AG08396 (cell line): ENCODE measurements at regions not wholly inside any gene's neighbourhood (a gene's known extent, or its start where the extent isn't known, plus 50 kb on each side); places are given as distances from the start of the nearest gene placed in this dataset.
A peak's percentile ranks its signal among the peaks of the same experiment; 100 is the strongest.
"Not testable (repeated sequence)": the region's sequence is repeated elsewhere in the genome, so short reads cannot be mapped to it uniquely, and the experiment has no call there.

Experiments used
- DNase-seq: peaks from one replicate; pipeline ENCODE4 v3.0.0; 2012; ENCODE audit warnings: low spot score, mixed read lengths

DNA sequence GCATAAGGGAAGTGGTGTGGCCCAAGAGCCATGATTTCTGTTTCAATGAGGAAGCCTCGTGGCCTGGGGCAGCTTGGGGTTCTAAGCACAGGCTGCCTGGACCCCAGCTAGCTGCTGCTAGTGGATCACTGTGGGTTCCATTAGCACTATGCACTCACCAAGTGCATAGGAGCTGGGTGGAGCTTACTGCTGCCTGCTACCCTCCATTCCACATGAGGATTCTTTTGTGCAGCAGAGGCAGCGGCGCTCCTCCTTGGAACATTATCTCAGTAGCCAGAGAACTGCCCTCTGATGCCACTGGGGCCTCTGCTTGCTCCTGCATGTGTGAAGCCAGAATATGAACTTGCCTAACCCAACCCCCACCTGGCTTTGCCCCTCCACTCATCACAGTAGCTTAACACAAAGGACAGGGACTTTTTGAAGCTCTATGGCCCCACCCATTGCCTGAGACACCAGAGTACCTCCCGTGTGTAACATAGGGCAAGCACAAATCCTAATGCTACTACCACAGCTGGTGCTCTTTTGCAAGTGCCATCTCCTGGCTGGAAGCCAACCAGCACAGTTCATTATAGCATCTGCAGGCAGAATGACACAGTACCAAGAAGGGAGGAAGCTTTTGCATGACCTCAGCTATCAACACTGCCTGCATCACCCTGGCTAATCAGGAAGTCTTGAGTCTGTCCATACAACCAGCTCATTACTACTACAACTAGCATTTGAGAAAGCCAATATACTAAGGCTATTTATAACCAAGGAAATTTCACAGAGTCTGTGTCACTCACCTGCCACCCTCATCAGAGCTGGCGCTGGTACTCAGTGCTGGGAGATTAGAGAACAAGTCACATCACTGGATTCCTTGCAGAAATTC, 297.0 kb upstream of the GULP1 start:
- no peak for DNase-seq

DNA sequence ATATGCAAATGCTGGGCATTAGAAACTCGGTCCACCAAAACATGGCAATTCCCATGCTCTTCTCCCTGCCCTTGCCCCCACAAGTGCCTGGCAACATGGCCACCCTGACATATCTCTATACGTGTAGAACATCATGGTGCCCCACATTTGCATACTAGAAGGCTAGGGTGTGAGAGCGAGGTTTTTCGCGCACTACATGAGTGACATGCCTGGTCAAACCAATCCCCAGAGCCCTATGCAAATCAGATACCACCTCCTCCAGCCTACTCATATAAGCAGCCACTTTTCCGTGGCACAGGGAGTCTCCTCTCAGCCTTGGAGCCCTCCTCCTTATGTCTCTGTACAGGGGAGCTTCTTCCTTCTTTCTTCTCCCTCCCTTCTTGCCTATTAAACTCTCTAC, 296.1 kb upstream of the GULP1 start:
- no peak for DNase-seq

DNA sequence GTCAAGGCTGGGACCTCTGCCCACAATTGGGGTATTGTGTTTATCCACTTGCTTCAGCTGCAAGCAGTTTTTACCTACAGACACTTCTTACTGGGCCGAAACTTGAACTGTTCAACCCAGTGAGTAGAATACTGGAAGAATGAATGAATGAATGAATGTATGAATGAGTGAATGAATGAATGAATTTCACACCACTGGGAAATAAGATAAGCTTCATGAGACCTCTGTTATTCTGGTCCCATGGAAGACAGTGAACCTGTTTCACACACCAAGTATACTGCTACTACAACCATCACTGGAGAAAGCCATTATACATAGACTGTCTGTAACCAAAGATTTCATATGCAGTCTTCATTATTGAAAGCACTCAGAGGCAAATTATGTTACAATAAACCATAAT, 295.0 kb upstream of the GULP1 start:
- no peak for DNase-seq

DNA sequence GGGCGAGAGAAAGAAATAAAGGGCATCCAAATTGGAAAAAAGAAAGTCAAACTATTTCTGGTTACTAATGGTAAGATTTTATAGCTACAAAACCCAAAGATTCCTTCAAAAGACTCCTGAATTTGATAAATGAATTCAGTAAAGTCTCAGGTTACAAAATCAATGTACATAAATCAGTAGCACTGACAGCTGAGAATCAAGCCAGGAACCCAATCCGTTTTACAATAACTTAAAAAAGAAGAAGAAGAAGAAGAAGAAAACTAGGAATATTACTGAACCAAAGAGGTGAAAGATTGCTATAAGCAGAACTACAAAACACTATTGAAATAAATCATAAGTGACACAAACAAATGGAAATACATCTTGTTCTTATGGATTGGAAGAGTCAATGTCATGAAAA, 291.5 kb upstream of the GULP1 start:
- no peak for DNase-seq

DNA sequence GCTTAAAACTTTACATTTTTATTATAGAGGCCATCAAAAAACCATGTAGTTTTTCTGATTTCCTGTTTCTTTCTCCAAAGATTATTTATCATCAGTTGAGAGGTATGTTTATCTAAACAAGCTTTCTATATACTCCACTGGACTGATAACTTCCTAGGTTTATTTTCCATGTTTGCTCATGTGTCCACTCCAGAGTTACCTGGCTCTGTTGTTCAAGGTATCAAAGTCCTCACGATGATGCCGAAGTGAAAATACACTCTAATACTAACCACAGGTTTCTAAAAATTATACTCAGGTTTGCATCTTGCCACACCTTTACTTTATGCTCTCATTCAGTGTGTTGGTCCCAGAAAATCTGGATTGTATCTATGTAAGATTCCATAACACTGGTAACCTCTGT, 287.9 kb upstream of the GULP1 start:
- no peak for DNase-seq

DNA sequence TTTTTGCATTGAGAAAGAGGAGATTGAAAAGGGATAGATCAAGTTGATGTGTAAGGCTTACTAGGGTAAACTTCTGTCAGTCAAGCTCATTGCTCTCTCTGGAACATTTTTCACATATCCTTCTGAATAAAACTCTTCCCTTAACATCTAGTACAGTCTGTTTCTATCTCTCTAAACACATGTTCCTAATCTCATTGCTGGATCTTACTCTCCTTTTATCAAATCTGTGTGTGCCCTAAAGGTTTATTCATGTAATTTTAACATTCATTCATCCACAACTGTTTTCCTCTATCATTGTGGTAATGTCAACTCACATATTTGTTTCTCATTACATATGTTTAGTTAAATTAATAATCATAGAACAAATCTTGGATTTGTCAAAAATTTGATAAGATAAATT, 277.9 kb upstream of the GULP1 start:
- DNase-seq: no peak

DNA sequence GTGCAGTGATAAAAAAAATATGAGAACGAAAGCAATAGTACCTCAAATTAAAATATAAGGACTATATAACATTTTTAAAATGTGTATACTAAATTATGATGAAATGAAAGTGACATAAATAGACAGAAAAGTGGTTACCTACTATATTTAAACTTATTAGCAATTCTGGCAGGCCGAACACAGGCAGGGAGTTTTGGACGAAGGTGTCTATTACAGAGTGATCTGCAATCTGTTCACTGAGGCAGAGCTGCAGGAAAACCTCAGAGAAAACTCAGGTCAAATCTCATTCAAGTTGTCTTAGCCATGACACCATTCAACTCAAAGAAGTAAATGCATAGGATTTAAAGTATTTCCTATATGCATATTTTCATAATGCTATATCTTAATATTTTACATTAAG, 274.8 kb upstream of the GULP1 start:
- no peak for DNase-seq

DNA sequence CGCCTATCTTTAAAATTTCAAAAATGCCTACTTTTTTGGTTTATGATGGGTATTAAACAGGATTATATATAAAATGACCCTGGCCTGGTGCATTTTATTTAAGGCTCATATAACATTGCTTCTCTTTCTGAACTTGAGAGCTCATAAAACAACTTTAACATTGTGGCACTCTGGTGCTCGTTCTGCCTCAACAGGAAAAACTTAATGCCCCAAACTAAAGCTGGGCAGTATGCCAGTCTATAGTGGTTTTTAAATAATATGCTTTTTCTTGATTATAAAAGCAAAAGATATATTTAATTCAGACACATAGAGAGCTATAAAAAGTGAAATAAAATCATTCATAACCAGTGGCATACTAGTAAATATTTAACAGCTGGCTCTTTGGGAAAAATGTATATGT, 269.3 kb upstream of the GULP1 start:
- DNase-seq: no peak

DNA sequence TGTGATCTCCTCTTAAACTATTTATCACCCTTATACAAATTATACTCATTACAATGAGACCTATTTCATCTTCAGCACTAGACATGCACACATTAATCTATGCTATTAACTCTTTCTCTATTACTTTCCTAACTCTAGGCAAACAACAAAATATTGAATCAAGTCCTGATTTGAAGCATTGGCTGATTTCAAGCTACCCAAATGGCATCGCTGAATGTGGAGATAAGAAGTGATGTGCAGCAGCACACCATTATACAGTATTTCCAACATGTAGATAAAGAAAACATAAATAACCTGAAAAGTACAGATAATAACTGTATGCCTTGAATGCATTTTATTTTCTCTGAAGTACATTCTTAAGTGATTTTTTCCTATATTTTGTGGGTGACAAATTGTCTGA, 268.6 kb upstream of the GULP1 start:
- no peak for DNase-seq

DNA sequence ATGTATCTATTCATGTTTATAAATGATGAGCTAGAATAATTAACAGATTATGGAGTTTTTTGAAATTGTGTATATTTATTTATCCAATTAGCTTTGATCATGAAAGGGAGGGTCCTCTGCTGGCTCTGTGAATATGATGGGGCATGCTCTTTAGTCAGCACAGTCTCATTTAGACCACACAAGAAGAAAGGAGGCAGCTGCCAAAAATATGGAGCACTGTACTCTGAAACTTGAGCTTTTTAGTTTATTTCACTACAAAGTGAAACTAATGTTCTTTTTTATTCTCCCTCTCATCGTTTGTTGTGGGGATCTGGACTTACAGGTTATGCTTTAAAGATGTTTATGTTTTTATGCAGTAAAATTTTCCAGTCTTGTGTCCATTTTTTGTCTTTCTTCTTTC, 266.9 kb upstream of the GULP1 start:
- peak; percentile 8 for DNase-seq

DNA sequence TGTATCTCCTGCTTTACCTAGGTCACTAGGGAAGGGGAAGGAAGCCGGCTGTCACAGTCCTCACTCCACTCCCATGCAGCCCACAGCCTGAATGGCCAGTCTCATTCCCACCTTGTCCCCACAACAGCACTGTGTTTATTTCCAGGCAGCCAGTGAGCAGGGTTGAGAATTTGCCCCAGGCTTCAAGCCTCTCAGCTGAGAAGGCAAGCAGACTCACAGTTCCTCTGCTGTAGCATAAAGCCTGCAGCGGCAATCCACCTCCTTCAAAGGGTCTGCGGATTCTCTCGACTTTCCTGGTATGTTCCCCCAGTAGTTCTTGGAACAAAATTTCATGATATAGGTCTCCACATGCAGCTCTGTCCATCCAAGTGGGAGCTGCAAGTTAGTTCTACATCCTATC, 262.9 kb upstream of the GULP1 start:
- no peak for DNase-seq

DNA sequence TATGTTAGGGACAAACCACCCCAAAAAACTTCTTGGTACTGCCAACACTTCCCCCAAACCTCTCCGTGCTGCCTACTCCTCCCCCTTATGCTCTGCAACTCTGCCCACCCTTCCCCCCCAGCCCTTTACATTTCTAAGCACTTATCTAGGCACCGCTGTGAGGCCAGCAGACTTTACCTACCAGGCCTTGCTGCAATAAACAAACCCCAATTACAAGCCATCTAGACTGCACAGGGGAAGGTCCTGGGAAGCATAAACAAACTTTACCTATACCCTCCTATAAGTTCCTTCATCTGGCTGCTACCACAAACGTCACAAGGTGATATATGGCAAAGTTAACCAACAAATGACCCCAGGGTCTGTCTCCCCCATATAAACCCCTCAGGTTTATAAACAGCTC, 259.4 kb upstream of the GULP1 start:
- no peak for DNase-seq

DNA sequence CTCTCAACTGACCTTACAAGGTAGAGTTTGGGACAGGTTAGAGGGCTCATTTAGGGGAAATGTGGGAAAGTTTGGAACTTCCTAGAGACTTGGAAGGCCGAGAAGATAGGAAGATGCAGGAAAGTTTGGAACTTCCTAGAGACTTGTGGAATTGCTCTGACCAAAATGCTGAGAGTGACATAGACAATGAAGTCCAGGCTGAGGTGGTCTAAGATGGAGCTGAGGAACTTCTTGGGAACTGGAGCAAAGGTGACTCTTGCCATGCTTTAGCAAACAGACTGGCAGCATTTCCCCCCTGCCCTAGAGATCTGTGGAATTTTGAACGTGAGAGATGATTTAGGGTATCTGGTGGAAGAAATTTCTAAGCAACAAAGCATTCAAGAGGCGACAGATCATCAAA, 258.9 kb upstream of the GULP1 start:
- no peak for DNase-seq

DNA sequence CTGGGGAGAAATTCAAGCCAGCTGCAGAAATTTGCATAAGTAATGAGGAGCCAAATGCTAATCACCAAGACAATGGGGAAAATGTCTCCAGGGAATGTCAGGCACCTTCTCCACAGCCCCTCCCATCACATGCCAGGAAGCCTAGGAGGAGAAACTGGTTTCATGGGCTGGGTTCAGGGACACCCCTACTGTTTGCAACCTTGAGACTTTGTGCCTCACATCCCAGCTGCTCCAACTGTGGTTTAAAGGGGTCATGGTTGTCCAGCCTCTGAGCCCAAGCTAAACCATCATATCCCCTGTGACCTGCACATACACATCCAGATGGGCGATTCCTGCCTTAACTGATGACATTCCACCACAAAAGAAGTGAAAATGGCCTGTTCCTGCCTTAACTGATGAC, 258.4 kb upstream of the GULP1 start:
- DNase-seq: not testable (repeated sequence)

DNA sequence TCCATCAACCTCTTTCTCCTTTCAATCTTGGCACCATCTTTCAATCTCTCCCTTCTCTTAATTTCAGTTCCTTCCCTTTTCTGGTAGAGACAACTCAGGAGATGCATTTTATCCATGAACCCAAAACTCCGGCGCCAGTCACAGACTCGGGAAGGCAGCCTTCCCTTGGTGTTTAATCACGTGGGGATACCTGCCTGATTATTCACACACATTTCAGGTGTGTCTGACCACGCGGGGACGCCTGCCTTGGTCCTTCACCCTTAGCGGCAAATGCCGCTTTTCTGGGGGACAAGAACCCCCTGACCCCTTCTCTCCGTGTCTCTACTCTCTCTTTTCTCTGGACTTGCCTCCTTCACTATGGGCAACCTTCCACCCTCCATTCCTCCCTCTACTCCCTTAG, 257.6 kb upstream of the GULP1 start:
- DNase-seq: not testable (repeated sequence)

DNA sequence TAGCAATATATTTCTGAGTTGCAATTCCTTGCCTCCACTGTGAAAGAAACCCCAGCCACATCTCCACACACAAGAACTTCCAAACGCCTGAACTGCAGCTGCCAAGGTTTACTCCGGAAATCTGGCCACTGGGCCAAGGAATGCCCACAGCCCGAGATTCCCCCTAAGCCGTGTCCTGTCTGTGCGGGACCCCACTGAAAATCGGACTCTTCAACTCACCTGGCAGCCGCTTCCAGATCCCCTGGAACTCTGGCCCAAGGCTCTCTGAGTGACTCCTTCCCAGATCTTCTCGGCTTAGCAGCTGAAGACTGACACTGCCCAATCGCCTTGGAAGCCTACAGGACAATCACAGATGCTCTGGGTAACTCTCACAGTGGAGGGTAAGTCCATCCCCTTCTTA, 256.3 kb upstream of the GULP1 start:
- not testable (repeated sequence) for DNase-seq

DNA sequence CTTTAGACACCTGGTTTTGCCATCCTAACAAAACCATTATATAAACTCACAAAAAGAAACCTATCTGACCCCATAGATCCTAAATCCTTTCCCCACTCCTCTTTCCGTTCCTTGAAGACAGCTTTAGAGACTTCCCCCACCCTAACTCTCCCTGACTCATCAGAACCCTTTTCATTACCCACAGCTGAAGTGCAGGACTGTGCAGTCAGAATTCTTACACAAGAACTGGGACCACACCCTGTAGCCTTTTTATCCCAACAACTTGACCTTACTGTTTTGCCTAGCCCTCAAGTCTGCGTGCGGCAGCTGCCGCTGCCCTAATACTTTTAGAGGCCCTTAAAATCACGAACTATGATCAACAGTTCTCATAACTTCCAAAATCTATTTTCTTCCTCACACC, 254.9 kb upstream of the GULP1 start:
- not testable (repeated sequence) for DNase-seq

DNA sequence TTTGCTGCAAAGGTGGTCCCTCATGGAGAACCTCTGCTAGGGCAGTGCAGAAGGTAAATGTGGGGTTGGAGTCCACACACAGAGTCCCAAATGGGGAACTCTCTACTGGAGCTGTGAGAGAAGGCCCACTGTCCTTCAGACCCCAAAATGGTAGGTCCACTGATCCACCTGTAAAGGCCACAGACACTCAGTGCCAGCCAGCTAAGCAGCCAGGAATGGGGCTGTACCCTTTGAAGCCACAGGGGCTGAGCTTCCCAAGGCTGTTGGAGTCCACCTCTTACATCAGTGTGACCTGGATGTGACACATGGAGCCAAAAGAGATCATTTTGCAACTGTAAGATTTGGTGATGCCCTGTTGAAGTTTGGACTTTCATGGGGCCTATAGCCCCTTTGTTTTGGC, 252.4 kb upstream of the GULP1 start:
- DNase-seq: no peak

DNA sequence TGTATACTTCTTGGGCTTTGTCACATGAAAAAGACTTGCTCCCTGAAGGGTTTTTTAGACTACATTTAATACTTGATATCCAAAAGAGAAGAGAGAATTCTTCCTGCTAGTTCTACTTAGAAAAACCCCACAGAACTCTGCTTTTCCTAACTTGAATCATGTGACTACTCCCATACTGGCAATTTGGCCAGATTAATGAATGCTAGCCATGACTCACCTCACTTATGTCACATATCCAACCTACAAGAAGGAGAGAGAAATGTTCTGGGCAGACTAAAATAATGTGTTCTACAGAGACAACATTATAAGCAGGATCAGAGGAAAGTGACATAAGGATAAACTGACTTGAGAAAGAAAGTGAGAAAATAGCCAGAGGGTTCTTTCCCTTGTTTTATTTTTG, 249.3 kb upstream of the GULP1 start:
- peak; percentile 10 for DNase-seq

DNA sequence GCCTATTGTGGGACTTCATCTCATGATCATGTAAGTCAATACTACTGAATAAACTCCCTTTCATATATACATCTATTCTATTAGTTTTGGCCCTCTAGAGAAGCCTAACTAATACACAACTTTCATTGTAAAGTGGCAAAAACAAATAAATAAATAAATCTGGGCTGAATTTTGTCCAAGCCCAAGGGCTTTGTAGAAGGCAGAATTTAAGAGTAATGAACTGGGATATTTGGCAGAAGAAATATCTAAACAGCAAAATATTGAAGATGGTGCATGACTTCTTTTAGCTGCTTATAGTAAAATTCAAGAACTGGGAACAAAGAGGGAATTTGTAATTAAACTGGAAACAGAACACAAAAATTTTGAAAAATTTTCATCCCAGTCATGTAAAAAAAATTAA, 246.7 kb upstream of the GULP1 start:
- no peak for DNase-seq

DNA sequence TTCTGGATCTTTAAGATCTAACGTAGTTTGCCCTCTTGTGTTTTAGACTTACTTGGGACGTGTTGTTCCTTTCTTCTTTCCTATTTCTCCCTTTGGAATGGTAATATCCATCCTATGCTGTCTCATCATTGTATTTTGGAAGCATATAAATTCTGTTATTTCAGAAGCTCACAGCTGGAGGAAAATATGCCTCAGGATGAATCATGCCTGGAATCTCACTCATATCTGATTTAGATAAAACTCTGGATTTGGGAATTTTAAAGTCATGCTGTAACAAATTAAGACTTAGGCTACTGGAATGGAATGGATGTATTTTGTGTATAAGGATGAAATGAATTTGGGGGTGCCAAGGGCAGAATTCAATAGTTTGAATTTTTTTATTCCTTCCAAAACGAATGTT, 245.2 kb upstream of the GULP1 start:
- no peak for DNase-seq

DNA sequence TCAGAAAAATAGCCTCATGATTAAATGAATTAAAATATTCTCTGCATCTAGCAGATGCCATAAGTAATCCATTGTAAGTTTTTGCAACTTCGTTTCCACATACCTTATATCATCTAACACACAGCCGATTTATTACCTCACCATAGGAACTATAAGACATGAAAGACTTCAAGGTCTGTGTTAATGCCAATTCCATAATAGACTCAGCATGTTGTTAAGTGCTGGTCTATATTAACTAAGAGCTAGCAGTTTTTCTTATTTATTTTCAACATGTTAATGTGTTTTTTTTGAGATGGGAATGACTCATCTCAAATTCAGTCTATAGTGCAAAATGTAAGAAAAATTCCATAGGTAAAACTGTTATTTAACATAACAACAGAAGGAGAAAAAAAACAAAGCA, 243.9 kb upstream of the GULP1 start:
- no peak for DNase-seq

DNA sequence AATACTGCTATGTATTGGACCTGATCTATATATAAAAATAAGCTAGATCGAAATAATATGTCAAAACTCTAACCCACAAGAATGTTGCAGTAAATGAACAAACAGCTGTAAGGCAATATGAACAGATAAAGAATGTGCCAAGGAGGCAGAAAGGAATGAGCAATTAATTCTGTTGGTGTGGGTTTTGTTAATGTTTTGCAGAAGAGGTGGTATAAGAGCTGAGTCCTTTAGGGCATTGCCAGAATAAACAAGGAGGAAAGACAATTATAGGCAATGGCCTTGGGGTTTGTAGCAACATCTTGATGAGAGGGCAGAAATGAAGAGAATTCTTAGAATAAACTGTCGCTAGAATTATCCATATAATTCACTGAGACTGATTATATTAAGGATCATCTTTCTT, 240.9 kb upstream of the GULP1 start:
- no peak for DNase-seq

DNA sequence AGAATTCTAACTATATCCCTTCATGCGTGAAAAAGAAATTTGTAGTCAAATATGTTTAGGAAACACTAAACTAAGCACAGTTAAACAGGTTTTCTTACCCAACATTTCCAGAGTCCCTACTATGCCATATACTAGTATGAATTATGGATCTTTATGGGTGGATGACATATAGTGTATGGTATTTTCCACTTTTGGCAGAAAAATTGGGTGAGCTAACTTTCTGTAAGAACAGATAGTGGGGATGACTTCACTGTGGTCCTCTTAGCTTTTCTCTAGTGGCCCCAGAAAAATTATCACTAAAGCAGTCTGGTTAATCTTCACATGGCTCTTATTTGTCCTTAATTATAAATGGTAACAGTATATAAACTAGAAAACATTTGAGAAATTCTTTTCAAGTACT, 240.0 kb upstream of the GULP1 start:
- DNase-seq: no peak
